NCI-H524 treated with DMSO at 0.1 percent for 48 hours (cell line): ENCODE measurements at regions not wholly inside any gene's neighbourhood (a gene's known extent, or its start where the extent isn't known, plus 50 kb on each side); places are given as distances from the start of the nearest gene placed in this dataset.

ENCODE experiments used
- DNase-seq: peaks from one replicate; lab custom pipeline; 2025; lab: John Stamatoyannopoulos, UW

DNA sequence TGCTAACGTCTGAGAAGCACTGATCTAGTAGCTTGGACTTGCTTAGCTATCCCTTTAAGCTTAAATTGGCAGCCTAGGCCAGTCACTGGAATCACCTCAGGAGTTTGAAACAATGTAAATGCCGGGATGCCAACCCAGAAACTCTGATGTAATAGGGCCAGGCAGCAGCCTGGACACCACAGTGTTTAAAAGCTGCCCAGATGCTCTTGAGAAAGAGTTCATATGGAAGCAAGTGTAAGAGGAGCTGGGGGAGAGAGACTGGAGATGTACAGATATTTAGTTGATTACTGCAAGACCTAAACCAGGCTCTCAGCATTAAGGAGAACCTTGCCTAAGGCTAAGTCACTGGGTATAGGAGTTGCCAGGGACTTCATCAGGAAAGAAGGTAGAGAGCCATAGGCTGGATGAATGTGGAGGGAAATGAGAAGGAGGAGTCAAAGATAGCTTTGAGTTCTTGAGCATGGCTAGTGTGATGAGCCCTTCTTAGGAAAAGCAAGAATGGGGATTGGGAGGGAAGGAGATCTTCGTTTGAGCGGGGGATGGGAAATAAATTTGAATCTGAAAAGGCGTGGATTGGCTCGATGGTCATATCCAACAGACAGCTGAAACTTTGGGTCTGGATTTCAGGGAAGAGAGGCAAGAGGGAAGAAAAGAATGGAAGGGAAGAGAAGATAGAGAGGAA is 392.9 kb upstream of the WWC1 start:
- no peak for DNase-seq

DNA sequence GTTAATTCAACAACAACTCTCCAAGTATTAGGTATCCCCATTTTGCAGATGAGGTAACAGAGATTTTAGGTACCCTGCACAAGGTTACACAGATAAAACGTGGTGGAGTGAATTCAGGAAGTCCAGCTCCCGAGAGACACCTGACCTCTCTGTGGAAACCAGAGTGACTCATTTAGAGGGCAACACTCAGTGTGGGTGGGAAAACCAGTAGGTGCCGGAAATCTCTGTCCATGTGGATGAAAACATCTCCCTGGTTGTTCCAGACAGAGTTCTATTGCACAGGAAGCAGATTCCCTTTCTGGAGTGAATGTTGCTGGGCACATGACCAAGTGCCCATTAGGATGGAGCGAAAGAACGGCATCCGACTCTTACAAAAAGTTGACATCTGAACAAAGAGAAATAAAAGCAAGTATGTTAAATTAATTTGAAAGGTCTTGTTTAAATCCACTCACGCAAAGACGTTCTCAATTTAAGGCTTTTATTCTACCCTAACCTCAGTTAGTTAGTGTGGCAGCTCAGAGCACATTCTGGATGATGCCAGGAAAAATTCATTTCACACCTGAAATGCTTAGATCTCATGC is 391.9 kb upstream of the WWC1 start:
- DNase-seq = no peak

DNA sequence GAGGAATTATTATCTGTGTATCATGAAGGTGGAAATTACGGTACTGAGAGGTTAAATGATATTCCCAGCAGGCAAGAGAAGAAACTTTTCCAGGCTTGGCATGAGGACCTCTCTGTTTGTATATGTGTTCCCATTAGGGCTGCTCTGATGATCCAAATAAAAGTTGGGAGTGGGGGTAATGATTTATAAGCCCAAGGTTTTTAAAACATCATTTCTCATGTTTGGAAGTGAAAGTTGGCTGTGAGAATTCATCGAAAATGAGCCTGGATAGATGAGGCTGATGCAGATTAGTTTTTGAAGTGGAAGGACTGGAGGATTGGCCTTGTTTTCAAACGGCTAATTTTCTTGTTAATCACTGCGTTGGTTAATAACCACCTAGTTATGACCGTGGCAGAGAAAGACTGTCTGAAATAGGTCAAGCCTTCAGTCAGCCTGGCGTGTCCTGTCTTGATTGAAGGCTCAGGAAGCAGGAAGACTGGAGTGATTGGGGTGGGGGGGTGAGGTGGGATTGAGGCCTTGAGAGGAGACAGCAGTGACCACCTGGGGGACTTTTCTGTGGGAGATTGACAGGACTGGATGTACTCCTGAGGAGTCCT is 391.0 kb upstream of the WWC1 start:
- no peak for DNase-seq

DNA sequence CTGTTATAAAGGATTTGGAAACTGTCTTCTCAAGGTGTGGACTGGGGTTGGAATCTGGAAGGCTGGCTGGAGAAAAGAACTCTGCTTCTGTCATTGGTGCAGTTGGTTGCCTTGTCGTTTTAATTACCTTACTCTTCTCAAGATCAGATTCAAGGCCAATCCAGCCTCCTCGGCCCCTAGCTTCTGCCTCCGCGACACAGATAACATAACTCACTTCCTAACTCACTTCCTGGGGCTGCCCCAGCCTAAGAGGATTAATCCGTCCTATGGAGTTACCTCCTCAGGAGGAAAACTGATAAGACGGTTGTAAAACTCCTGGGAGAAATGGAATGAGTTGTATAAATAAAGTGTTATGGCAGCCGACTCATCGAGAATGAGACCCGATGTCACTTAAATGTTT is 389.1 kb upstream of the WWC1 start:
- no peak for DNase-seq

DNA sequence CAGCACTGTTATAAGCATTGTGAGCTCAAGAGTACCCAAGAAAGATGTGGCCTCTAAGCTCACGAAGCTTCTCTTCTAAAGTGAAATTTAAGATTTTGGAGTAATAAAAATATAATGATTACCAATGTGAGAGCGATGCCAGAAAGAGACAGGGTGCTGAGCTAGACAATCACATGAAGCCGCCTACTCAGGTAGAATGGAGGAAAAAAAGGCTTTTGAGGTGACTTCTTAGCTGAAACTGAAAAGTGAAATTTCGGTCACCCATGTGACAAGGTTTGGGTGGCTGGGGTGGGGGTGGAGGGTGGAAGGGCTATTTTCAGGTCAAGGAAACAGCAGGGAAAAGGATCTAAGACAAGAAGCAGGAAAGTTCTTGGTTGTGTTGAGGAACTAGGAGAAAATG is 388.2 kb upstream of the WWC1 start:
- no peak for DNase-seq

DNA sequence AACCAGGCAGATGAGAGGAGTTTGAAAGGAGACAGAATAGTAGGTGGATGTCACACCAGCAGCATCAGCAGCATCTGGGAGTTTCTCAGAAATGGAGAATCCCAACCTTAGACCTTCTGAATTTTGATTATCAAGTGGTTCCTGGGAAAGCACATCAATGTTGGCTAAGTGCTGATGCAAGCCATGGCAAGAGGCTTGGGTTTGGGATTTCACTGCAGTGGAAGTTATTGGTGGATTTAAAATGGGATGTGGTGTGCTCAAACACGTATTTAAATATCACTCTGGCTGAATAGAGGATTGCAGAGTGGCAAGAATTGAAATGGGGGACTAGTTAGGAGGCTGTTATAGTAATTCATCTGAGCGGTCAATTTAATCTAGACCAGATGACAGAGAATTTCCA is 387.8 kb upstream of the WWC1 start:
- no peak for DNase-seq

DNA sequence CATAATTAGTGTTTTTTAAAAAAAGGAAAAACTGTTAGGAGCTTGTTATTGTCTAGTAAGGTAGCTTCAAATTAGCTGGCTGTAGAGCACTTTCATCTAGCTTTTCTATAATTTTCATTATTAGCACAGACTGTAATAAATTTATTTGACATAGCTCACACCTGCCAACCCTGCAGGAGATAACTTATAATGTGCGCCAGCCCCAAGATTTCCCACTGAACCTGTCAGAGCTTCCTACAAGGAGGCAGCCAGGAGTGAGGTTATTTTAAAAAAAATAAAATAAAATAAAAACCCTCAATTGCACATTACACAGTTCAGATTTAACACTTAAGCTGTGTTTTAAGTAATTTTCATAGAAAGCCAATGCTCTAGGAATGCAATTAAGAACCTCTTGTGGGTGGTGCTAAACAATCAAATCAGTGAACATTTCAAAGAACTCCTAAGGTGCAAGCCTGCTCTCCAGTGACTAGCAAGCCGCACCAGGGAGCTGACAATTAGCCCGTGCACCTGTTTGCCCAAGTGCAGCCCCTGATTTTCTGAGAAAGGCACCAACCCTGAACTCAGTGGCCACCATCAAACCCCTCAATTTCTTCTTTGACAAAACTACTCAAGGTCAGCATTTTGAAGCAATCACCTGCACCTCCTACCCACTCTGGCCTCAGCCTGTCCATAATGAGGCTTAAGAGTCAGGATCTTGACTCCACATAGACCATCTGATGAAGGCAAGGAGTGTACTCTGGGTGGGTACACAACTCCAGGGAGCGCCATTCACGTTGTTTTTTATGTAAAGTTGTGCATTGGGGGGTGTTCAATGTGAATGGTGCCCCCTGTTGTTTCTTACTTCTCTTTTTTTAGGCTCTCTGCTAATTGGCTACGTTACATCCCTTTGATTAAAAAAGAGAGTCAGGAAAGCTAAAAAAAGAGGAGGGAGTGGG is 385.3 kb upstream of the WWC1 start:
- DNase-seq = no peak

DNA sequence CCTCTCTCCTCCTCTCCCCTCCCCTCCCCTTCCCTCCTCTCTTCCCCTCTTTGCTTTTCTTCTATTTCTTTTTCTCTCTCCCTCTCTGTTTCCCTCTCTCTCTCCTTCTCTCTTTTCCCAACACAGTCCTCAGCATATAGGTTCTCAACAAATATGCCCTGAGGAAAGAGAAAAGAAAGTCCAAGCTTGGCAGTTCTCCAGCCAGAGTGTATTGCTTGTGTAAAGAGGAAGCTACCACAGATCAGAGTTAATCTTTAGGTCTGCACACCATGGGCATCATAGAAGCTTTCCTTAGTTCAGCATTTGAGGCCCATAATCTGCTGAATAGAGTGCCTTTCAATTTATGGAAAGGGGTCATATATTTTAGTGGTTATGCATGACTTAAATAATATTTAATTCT is 382.8 kb upstream of the WWC1 start:
- no peak for DNase-seq

DNA sequence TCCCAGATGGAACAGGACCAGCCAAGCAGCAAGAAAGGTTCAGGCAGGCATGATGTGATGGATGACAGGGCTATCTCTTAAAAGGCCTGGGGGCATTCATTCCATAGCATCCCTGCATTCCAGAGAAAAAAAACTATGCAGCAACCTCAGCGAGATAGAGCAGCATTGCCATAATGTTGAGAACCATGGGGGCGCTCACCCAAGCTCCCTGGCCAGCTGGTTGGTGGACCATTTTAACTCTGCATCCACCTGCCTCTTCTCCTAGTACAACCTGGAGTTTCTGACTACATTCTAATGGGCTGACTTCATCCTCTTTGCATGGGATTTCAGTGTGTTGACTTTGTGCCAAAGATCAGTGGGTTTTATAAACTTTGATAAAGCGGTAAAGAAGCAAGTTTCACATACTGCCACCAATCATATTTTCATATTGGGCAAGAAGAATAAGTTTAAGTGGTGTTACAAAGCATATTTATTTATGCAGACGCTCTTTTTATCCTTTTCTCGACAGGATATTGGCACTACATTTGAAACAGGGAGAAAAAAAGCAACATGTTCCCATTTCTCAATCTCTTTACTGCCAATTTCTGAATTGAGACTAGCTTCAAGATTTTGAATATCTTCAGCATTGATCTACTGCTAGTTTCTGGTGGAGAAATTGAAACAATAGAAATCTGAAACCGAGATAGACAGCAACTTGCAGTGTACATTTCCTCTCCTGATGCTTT is 378.3 kb upstream of the WWC1 start:
- DNase-seq = no peak

DNA sequence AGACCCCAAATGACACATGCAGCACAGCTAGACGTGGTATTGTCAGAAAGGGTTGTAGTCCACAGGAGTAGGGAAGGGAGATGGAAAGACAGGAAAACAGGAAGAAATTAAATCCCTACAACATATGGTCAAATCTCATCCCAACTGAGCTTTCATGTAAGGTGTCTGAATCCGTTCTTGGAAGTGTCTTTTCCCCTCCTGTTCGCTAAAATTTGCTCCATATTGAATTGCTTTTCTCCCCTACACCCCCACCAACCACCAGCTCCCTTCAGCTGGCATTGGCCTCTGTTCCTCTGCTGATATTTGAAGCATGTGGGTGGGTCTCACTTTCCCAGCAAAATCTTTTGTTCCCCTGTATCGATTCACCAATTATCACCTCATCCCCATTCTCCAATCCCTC is 376.2 kb upstream of the WWC1 start:
- no peak for DNase-seq

DNA sequence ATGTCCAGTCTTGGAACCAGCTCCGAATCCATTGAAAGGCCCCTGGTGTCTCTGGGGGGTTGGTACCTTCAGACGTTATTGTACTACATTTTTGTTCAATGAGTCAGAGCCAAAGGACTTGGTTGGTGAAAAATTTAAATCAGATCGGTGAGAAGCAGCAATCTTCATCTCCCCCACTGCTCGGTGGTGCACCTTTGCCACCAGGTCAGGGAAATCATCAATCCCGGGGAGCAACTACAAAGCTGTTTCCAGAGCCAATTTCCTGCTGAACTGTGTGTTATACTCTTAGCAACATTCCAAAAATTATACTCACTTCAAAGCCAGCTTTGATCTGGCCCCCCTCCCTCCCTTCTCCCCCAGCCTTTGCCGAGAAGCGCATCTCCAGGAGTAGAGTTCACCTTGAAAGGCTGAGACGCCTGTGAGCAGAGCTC is 375.2 kb upstream of the WWC1 start:
- DNase-seq = no peak

DNA sequence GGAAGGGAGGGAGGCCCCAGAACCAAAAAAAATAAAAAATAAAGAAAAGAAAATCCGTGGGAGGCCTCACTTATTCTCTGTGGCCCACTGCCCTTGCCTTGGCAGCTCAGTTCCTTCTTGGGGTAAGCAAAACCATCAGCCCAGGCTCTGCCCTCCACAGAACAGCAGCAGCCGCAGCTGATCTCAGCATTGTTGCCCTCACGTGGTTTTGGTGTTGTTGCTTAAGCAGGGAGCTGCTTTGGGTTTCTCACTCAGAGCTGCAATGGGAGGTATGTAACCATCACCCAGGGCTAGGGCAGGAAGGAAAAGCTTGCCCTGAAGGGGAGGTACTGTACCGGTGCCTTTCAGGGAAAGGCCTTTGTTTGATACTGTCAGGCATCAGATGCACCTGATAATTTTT is 374.7 kb upstream of the WWC1 start:
- no peak for DNase-seq

DNA sequence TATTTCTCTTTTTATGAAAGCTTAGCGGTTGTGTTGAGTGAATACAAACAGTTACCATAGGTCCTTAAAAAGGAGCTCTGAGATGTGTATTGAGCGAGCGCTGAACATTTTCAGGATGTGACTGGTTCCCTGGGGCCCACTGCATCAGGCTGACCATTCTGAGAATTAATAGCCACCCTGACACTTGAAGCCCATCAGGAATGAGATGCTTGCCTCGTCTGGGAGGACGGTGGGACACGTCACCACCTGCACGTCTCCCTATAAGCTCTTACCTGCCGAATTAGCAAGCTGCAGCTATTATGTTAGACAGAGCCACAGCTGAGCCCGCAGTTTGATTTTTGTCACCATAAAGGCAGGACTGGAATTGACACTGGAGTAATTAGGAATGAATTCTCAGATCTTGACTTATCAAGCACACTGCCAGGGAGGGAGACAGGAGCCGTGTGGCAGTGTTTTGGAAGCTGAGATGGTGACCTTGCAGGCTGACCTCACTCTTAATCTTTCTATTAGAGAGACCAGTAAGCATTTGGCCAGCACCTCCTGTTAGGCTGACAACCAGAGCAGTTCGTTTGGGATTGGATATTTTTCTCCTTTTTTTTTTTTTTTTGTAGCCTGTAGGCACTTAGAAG is 373.1 kb upstream of the WWC1 start:
- no peak for DNase-seq

DNA sequence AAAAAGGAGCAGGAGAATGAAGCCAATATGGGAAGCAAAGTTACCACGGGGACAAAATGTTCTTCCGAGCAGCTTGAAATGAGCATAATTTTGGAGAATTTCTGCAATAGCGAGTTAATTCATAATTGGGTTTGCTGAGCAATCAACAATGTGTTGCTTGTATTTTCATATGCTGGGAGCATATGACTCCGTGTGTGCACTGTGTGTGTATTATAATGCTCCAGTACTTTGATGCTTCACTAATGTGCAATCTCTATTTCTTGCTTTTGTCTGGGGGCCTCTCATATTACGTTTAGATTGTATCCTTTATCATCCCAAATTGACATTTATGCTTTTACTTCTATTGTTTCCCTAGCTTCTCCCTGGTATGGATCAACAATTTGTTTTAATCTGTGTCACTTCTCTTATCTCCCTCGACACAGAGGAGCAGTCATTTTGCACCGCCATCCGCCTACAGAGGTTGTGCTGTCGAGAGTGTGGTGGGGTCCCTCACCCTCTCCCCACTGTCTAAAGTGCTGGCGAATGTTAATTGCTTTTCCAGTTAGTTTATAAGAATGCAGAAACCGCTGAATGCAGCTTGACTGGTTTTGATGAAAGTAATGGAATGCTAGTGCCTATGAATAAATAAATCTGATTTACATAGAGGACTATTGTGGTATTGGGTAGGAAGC is 372.5 kb upstream of the WWC1 start:
- no peak for DNase-seq

DNA sequence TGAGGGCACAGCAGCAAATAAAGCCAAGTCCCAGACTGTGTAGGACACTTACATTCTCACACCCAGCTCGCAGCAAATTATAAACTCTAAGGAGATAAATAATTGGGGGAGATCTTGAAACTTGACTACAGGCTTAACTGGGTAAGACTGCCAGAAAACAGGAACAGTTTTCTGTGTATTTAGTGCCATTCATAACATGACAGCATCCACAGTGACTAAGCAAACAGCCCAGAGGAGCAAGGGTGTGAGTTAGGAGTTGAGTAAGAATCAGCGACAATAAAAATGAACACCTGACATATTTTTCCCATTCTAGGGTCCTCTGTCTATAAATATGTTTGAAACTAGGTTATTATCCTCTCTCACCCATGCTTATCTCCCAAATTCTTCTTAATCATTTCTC is 370.9 kb upstream of the WWC1 start:
- DNase-seq = no peak

DNA sequence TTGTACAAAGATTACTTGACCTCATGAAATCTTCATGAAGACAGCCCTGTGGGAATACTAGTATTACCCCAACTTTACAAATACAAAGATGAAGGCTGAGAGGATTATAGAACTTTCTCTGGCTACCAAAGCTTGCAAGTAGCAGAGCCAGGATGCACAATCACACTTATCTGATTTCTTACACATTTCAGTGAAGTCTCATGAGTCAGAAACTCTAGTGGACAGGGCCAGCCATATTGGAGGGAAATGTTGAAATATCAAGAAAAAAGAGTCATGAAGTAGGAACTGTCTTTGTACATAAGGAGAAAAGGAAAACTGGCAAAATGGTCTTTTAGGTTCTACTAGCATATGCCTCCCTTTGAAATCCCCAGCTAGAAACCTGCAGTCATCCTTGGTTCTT is 369.6 kb upstream of the WWC1 start:
- DNase-seq = no peak

DNA sequence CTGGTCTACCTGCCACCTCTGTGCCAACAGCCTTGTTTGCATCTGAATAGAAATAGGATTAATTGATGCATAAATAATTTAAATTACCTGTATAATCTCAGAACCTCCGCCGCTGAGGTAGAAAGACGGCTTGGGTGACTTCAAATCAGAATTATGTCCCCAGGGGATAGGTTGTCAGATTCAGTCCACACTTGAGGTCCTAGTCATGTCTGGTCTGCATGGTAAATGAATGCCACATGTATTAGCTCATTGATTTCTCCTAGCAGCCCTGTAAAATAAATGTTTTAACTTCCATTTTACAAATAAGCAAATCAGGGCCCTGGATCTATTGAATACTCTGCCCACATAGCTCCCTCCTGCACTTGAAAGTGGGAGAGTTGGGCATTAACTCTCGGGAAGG is 368.0 kb upstream of the WWC1 start:
- no peak for DNase-seq

DNA sequence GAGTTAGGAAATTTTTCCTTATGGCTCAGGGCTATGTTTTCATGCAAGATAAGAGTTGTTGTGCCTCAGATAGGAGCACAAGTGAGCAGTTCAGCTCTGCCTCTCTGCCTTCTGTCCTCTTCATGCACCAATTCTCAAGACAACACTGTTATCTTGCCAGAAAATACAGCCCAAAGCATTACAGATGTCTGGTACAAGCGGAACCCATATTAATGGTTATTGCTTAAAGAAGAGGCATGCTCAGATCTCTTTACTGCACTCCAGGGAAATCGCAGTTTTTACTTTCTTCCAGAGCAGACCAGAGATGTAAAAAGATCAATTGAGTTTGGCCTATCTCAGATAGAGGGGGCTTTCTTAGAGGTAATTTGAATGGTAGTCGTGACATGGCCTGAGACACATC is 361.6 kb upstream of the WWC1 start:
- DNase-seq = no peak

DNA sequence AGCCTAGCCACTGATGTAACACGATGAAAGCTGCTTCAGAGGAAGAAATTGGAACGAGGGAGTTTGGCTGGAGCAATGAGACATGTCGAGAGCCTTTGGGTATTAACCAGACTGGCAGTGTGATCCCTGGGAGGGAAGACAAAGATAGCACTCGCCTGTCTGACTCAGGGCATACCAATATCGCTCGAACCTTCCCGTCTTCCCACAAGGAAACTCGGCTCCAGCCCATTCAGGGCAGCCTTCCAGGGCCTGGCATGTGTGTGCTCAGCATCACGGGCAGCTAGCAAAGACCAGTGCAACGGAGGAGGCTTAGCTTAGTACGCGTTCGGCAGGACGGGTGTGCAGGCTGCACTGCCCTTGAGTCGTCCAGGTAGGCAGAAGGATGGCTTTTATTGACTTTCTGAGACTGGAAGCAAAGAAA is 356.9 kb upstream of the WWC1 start:
- DNase-seq = no peak

DNA sequence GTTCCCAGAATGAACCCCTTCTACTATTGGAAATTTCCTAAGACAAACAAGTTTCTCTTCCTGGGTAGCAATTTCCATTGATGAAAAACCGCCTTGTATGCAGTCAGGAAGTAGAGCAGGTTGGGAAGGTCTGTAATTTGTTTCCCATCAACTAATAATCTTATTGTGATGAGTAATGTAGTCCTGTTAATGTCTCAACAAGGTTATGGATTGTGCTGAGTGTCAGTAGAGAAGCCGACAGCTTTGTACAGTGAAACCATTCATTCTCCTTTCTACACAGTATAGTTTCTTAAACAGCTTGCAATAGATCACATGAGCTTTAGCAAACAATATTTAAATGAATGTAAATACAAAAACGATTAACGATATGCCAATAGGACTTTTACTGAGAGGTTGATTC is 355.4 kb upstream of the WWC1 start:
- DNase-seq = no peak
